ENCODE measurements at regions not wholly inside any gene's neighbourhood (a gene's known extent, or its start where the extent isn't known, plus 50 kb on each side); places are given as distances from the start of the nearest gene placed in this dataset.

DNA sequence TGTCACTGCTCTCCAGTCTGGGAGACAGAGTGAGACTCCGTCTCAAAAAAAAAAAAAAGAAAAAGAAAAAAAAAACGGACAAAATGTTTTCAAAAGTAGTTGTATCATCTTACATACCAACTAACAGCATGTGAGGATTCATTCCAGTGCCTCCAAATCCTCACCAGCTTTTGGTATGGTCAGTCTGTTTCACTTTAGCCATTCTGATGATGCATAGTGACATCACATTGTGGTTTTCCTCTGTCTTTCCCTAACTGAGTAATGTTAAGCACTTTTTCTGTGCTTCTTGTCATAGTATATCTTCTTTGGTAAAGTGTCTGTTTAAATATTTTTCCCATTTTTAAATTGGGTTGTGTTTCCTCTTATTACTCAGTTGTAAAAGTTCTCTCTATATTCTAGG, 251.4 kb upstream of the CTBP2 start:
- TF ChIP-seq, protein P1, sequence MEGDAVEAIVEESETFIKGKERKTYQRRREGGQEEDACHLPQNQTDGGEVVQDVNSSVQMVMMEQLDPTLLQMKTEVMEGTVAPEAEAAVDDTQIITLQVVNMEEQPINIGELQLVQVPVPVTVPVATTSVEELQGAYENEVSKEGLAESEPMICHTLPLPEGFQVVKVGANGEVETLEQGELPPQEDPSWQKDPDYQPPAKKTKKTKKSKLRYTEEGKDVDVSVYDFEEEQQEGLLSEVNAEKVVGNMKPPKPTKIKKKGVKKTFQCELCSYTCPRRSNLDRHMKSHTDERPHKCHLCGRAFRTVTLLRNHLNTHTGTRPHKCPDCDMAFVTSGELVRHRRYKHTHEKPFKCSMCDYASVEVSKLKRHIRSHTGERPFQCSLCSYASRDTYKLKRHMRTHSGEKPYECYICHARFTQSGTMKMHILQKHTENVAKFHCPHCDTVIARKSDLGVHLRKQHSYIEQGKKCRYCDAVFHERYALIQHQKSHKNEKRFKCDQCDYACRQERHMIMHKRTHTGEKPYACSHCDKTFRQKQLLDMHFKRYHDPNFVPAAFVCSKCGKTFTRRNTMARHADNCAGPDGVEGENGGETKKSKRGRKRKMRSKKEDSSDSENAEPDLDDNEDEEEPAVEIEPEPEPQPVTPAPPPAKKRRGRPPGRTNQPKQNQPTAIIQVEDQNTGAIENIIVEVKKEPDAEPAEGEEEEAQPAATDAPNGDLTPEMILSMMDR (conservative IDR thresholded peaks at IDR 0.05; ENCODE audit: low read length), result no peak
- no peak for TF ChIP-seq EZH2phosphoT487 (IDR thresholded peaks at IDR 0.05; ENCODE audit: borderline replicate concordance)
